ENCODE measurements at regions not wholly inside any gene's neighbourhood (a gene's known extent, or its start where the extent isn't known, plus 50 kb on each side); places are given as distances from the start of the nearest gene placed in this dataset.
"Not testable (repeated sequence)": the region's sequence is repeated elsewhere in the genome, so short reads cannot be mapped to it uniquely, and the experiment has no call there.

DNA sequence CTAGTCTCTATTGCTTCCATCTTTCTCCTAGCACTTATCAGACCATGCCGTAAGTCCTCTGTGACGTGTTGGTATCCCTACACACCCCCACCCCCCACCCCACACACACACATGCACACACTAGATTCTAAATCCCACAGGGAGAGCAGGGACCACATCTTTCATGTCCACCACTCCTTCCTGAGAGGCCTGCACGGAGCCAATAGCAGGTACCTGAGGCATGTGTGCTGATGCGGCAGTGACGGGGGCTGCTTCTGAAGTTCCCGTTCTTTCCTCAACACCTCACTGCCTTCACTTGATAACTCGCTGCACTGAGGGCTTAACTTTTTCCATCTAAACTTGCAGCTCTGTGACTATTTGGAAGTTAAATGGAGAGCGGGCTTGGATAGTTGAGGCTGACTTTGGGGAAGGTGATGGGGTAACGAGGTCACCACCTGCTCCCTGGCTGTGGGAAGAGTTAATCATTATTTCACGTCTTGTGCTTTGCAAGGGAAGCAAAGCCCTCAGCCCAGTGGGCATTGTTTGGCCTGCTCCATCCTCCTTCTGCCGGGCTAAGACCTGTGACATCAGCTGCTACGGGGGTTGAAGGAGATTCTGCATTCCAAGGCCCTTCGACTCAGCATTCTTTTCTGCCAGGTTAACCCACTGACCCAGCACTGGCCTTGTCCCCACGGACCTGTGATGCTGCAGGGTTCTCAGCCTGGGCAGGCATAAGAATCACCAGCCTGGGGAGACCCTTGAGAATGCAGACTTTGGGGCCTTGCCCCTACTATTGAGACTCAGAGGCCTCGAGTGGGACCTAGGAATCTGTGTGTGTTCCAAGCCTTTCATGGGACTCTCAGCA, 187.8 kb downstream of the ANKRD60 start:
- TF ChIP-seq, protein P1, sequence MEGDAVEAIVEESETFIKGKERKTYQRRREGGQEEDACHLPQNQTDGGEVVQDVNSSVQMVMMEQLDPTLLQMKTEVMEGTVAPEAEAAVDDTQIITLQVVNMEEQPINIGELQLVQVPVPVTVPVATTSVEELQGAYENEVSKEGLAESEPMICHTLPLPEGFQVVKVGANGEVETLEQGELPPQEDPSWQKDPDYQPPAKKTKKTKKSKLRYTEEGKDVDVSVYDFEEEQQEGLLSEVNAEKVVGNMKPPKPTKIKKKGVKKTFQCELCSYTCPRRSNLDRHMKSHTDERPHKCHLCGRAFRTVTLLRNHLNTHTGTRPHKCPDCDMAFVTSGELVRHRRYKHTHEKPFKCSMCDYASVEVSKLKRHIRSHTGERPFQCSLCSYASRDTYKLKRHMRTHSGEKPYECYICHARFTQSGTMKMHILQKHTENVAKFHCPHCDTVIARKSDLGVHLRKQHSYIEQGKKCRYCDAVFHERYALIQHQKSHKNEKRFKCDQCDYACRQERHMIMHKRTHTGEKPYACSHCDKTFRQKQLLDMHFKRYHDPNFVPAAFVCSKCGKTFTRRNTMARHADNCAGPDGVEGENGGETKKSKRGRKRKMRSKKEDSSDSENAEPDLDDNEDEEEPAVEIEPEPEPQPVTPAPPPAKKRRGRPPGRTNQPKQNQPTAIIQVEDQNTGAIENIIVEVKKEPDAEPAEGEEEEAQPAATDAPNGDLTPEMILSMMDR (IDR thresholded peaks at IDR 0.05; ENCODE audit: low read depth, low read length, missing control alignments): no peak
- DNase-seq (ENCODE audit: low read depth): no peak
- in situ Hi-C loops (cut with HindIII; ENCODE audit: low sequenced_read_pairs): no loop called here
- no peak overlapping the region for H3K4me3 ChIP-seq (ENCODE audit: low read depth, low read length)

GRCh38 chr20:58039274-58040092, 189.0 kb downstream of the ANKRD60 start:
- TF ChIP-seq, protein P1 (IDR thresholded peaks at IDR 0.05; ENCODE audit: low read depth, low read length, missing control alignments): no peak
- no peak for DNase-seq (ENCODE audit: low read depth)
- in situ Hi-C loops (cut with HindIII; ENCODE audit: low sequenced_read_pairs): no loop called here

DNA sequence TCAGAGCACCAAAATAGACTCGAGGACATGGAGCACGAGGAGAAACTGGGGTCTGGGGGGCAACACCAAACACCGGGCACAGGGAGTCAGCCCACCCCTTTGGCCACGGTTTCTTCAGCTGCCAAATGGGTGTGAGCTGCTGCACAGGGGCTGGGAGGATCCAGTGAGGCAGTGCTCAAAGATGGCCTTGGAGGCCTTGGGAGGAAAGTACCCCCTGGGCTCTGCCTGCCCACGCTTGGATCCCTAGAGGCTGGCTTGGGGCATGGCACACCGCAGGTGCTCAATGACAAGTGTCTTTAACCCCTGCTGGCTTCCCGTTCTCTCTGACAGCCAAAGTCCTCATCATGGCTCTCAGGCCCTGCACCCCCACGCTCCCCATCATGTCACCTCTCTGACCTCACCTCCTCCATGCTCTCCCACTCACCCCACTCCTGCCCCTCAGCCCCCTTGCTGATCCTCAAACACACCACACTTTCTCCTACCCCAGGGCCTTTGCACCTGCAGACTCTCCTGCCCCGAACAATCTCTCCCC, 190.3 kb downstream of the ANKRD60 start:
- TF ChIP-seq, protein P1 (IDR thresholded peaks at IDR 0.05; ENCODE audit: low read depth, low read length, missing control alignments): no peak
- no peak overlapping the region for H3K4me3 ChIP-seq (ENCODE audit: low read depth, low read length)
- DNase-seq (ENCODE audit: low read depth): no peak
- in situ Hi-C loops (cut with HindIII; ENCODE audit: low sequenced_read_pairs): no loop called here

More at GRCh38 chr20:58039274-58040092, 189.0 kb downstream of the ANKRD60 start:
- H3K4me3 ChIP-seq (ENCODE audit: low read depth, low read length): no peak overlapping the region

DNA sequence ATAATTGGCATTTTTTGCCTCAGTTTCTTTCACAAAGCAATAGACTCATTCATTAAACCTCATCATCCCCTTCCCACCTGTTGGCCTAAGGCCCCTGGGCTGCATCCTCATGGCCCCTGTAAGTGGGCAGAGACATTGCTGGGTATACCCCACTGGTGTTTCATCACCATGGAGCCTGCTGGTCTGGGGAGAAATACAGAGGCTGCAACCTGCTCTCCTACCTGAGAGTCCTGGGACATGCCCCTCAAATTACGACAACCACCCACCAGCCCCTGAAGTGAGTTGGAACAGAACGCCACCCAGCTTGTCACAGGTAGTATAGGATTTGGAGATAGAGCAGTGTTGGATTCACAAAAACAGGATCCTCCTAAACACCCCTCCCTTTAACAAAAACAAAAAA, 190.8 kb downstream of the ANKRD60 start:
- DNase-seq (ENCODE audit: low read depth): no peak
- no peak overlapping the region for H3K4me3 ChIP-seq (ENCODE audit: low read depth, low read length)
- in situ Hi-C loops (cut with HindIII; ENCODE audit: low sequenced_read_pairs): no loop called here
- TF ChIP-seq, protein P1 (IDR thresholded peaks at IDR 0.05; ENCODE audit: low read depth, low read length, missing control alignments): no peak

DNA sequence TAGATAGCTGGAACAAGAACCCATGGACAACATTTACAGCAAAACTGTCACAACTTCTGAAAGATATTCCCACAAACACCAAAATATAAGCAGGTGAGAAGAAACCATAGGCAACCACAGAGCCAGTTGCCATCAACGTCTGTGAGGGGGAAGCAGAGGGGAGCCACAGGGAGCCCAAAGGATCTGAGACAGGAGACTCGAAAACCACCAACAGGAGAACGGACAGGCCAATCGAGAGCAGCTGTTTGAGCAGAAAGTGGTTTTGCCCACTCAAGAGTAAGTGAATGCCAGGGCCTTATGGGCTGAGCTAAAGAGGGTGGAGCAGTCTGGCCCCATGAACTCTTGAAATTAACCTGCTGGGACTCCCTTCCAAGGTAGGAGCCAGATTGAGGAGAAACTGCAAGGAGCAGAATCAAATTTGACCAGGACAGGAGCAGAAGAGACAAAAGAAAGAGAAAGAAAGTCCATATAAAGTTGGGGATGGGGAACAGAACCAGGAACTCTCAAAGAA, 195.4 kb downstream of the ANKRD60 start:
- in situ Hi-C loops (cut with HindIII; ENCODE audit: low sequenced_read_pairs): no loop called here
- TF ChIP-seq, protein P1 (IDR thresholded peaks at IDR 0.05; ENCODE audit: low read depth, low read length, missing control alignments): no peak

DNA sequence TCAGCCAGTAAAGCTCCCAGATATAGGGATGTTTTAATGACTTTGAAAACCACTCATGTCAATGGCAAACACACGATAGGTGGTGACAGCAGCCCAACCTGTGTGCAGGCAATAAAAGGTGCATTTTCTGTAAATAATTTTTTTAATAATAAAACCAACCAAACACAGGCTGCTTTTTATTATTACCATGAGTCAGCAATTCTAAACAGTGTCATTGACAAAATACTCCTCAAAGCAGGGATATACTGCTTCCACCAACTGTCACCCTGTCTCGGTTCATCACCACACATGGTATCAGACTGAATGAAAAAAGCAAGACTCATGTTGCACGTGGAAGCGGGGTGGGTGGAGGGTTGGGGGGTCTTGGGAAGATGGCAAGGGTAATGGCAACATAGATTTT, 195.9 kb downstream of the ANKRD60 start:
- H3K4me3 ChIP-seq (ENCODE audit: low read depth, low read length): no peak overlapping the region
- TF ChIP-seq, protein P1 (IDR thresholded peaks at IDR 0.05; ENCODE audit: low read depth, low read length, missing control alignments): no peak
- no peak for DNase-seq (ENCODE audit: low read depth)
- in situ Hi-C loops (cut with HindIII; ENCODE audit: low sequenced_read_pairs): no loop called here

More for the DNA sequence above, 195.4 kb downstream of the ANKRD60 start:
- DNase-seq (ENCODE audit: low read depth): no peak
- no peak overlapping the region for H3K4me3 ChIP-seq (ENCODE audit: low read depth, low read length)

DNA sequence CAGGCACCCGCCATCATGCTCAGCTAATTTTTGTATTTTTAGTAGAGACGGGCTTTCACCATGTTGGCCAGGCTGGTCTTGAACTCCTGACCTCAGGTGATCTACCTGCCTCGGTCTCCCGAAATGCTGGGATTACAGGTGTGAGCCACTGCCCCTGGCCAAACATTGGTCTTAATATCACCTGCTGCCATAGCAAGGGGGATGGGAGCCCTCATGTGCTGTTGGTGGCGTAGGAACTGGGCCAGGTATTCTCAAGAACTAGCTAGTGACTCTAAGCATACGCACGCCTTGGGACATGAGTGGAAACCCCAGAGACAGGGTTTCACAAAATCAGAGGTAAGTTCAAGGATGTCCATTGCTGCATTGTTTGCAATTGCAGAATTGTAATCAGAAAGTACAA, 197.1 kb downstream of the ANKRD60 start:
- H3K4me3 ChIP-seq (ENCODE audit: low read depth, low read length); DNase-seq (ENCODE audit: low read depth); in situ Hi-C loops (cut with HindIII; ENCODE audit: low sequenced_read_pairs): not testable (repeated sequence)

Data from astrocyte of the cerebellum (primary cell).